T-helper 2 cell (primary cell): ENCODE measurements at regions not wholly inside any gene's neighbourhood (a gene's known extent, or its start where the extent isn't known, plus 50 kb on each side); places are given as distances from the start of the nearest gene placed in this dataset.
"Not testable (repeated sequence)": the region's sequence is repeated elsewhere in the genome, so short reads cannot be mapped to it uniquely, and the experiment has no call there.

Source experiments
- DNase-seq, 5 experiments: peaks; one replicate each; pipeline versions ENCODE4 v3.0.0 to v3.0.0-alpha.2; 2012 to 2022

GRCh38 chr3:162337630-162338029 lies 841.0 kb downstream of the OTOL1 start:
- DNase-seq: no peak

DNA sequence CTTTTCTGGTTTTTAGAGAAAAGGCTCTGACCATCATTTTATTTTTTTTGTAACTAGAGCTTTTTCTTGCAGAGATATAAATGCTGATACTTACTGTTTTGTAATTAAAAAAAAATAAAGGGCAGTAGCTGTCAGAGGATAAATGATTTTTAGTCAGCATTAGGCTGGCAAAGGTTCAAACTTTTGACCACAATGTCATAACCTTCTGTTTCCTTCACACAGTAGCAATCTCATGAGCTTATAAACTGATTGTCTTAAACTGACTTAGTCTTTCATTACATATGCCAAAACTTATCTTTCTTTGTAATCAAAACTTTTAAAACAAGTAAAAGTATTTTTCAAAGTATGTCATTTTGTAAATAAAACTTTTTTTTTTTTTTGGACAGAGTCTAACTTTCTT lies 841.9 kb downstream of the OTOL1 start:
- no peak for DNase-seq

DNA sequence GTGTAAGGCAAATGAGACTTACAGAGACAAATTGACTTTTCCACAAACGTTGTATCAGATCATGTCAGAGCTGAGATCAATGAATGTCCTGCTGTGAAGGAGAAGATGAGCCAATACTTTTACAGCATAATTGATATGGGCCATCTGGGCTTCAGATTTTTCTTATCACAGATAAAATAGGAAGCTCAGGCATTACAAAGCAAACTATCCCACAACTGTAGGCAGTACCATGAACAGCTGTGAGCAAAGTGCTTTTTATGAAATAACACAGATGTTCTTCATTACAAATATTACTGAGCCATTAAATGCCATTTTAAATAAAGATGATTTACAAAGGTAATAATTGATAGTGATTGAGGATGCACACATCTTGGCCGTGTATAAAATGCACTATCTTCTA lies 852.3 kb downstream of the OTOL1 start:
- no peak for DNase-seq

DNA sequence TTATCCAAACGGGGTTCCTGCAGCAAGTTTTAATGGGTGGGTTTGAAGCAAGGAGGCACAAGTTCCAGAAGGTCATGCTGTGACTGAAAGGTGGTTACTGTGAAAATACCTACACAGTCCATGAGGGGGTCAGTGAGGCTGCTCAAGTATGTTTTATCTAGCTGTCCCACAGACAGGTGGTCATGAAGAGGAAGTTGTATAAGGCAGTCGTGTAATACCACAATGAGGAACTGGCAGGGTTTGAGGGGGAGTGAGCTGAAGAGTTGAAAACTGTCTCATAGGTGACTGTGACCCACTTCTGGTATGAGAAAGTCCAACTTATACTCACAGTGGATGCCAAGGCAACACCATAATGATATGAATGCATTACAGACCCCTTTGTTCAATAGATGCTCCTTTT lies 856.8 kb downstream of the OTOL1 start:
- no peak for DNase-seq

GRCh38 chr3:162354356-162354755 lies 857.7 kb downstream of the OTOL1 start:
- DNase-seq: no peak

DNA sequence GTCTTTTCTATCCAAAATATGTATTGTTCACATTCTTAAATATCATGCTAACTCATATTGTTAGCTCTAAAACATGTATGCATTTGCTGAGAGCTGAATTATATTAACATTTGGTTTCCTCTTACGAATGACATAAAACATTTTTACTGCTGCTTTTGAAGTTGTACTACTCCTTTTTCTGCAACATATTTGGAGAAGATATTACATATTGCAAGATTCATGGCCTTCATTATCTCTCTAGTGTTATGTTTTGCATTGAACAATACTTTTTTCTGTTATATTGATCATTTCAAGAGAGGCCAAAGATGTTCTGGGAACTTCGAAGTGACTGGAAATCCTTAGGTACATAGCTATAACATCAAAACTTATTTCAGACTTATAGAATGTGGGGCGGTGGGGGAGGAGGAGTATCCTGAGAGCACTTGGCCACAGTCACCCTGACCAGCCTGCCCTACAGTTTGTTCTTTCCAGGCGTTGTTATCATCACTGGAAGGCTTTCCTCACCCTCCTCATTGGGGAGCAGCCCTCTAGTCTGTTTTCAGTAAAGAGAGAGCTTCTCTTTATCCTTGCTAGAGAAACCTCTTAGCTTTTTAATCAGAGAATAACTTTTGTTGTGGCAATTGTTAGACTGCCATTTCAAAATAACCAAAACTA lies 868.6 kb downstream of the OTOL1 start:
- no peak for DNase-seq

DNA sequence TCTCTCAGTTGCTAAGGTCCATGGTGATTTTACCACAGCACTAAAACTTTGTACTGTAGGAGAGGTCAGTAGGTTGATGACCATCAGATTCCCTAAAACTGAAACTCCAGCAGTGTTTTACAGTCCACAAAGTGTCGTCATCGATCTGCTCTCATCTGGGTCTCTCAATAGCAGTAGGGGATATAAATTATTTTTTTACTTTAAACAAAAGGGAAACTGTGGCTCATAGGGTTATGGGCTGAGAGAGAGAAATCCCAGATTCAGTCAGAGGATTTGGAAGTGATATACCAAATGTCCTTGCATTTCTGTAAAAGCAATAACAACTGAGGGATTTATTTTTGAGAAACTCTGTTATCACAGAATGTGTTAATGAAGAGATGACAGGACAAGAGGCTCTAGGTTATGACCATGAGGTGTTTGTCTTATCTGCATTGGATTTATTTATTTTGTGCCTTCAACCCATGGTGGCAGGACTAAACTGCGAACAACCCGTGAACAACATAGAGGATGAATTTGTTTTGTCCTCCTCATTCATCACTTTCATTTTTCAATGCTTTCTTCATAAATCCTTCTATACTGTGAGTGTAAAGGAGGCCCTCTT lies 869.7 kb downstream of the OTOL1 start:
- DNase-seq: no peak

GRCh38 chr3:162367429-162368260 lies 871.0 kb downstream of the OTOL1 start:
- DNase-seq: no peak

DNA sequence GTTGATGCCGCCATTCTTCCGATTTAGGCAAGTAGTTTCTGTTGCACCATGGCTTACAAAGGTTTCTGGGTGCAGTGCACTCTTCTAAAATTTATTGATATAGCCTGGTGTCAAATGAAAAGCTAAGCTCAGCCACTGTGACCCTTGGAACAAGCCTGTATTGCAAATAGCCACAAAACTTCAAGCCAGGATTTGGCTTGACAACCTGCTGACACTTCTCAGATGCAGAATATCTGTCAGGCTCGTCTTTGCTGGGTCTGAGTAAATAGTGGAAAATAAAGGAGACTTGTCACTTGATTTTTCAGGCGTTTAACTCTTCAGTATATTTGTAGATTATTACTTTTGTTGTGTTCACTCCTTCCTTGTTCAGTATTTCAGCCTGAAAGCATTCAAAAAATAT lies 871.8 kb downstream of the OTOL1 start:
- no peak for DNase-seq

GRCh38 chr3:162369306-162369705 lies 872.7 kb downstream of the OTOL1 start:
- no peak for DNase-seq

DNA sequence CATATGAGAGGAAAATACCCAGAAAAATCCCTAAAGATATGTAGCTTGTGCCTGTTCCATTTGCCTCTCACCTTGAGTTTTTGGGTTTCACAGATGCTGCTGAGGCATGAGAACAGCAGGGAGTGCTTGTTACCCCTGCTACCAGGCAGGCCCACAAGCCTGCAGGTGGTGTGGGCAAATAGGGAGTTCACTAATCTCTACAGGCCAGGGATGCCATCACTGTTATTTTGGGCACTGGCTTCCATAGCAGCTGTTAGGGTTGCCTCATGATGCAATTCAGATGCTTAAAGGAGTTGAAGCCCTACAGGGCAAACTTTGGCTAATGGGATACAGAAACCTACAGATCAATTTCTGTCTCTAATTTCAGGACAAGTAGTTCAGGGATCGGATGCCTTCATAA lies 873.5 kb downstream of the OTOL1 start:
- no peak for DNase-seq

DNA sequence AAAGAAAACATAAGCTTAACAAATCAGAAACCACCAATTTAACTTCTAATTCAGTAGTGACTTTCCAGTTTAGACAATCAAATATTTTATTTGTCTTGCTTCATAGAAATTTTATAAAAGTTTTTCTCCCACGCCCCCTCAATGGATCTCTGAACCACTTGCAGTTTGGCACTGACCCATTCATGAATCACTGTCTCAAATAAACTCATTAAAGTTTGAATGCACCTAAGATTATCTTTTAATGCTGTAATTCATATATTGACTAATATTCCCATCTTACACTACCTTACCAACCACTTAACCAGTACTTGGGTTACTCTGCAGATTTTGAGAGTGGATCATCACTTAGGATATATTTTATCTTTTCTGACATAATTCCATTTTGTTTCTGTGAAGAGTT lies 880.2 kb downstream of the OTOL1 start:
- DNase-seq: no peak

DNA sequence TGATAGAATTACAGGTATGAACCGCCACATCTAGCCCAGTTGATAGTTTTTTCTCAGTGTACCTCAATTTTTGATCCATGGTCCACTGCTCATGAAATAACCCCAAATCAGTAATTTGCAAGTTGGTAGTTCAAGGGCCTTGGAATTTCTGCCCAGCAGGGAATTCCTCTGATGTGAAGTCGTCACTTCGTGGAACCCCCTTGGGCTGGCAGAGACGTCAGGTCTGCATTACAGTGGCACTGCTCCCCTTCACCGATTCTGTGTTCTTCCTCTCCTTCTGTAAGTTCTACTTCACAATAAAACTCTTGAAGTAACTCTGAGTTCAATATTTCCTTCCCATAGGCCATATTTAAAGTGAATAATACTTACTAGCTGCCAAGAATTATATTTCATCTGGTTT lies 881.0 kb downstream of the OTOL1 start:
- DNase-seq: no peak

GRCh38 chr3:162385387-162385786 lies 888.8 kb downstream of the OTOL1 start:
- DNase-seq: no peak

DNA sequence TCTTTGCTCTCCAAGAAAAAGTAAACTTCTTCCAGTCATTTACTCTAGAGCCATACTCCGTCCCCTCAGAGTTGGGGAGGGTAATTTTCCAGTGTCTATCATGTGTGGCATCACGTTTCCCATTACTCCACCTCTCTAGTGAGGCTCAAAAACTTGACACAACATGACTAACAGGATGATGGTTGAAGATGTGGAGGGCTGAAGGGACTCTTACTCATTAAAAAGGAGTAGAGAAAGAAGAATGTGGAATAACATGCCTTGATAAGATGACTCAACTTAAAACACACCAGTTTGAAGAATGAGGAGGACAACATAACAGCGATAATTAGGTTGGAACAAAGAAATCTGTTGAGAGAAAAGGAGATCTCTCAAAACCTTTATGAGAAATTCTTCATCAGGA lies 894.3 kb downstream of the OTOL1 start:
- DNase-seq: no peak

DNA sequence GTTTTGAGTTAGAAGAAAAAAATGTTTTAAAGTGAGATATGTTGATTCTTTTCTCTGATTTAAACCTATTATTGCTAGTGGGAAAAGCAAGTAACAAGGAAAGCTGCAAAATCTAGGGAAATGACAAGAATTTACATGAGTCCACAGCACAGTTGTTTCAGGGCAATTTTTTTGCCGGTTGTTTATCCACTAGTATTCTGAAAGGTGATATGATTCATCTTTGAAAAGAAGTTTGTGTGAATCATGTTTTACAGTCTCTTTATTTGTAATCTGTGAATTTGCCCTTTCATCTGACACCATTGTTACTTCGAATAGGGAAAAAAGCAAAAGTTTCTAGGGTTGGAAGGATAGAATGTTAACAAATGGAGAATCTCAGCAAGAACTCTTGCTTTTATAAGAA lies 894.7 kb downstream of the OTOL1 start:
- DNase-seq: no peak

- no peak for DNase-seq
Observed at GRCh38 chr3:162395496-162395895, 898.9 kb downstream of the OTOL1 start.

DNA sequence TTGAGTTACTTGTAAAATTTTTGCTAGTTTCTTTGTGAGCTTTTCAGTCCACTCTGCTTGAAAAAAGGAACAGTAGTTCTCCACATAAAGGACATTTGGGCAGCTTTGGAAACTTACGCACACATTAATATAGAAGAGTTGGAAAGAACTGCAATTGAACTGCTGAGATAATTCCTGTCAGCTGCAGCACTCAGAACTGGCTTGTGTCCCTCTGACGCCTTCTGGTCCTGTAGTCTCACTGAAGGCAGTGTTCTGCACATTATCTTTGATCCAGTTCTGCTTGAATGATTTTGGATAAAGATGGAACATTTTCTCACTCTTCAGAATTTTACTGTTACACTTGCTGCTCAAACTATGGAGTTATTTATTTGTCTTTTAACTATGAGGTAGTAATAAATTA lies 901.9 kb downstream of the OTOL1 start:
- no peak for DNase-seq

GRCh38 chr3:162400697-162401096 lies 904.1 kb downstream of the OTOL1 start:
- no peak for DNase-seq

- not testable (repeated sequence) for DNase-seq
Observed at GRCh38 chr3:162411556-162411955, 914.9 kb downstream of the OTOL1 start.

DNA sequence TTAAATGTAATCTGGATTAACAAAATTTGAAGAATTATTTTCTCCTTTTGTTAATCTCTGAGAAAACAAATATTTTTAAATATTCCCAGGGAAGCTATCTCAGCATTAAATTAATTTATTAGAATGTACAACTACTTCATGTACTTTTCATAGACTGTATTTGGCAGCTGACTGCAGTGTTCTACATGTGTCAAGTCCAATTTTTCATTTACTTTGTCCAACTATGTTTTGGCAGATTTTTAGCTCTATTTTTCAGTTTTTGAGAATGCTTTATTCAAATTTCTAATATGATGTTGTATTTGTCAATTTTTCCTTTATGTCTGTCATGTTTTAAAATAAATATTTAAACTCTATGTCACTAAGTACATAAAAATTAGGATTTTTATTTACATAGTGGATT lies 925.1 kb downstream of the OTOL1 start:
- no peak for DNase-seq

DNA sequence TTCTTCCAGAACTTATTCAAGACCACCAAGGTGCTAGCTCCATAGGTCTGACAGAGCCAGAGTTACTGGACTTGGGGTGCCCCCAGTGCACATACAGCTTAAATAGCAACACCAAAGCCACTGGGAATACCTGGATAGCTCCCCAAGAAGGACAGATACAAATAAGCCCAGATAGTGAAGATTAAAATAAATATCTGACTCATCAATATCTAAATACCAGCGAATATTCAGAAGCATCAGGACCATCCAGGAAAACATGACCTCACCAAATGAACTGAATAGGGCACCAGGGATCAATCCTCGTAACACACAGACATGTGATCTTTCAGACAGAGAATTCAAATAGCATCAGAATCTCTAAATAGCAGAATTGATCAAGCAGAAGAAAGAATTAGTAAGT lies 931.6 kb downstream of the OTOL1 start:
- DNase-seq: no peak

- no peak for DNase-seq
Observed at GRCh38 chr3:162435750-162436149, 939.1 kb downstream of the OTOL1 start.

- no peak for DNase-seq
Observed at GRCh38 chr3:162436826-162437225, 940.2 kb downstream of the OTOL1 start.
